ENCODE measurements at regions not wholly inside any gene's neighbourhood (a gene's known extent, or its start where the extent isn't known, plus 50 kb on each side); places are given as distances from the start of the nearest gene placed in this dataset.

DNA sequence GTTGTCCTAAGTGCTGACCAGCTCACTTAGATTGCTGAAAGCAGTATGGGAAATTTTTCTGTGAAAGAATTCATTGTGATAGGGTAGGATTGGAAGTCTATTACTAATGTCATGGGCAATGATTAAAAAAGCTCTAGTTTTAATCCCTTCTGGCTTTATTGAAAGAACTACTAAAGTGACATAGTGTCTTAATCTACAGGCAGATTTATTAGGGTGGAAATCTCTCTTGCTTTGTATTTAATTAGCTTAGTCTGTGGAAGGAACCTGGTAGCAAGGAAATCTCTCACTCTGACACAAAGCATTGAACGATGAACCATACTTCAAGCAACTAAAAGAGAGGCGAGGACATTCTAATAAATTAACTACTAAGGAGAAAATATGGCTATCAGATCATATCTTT lies 1029.2 kb upstream of the PCDH20 start:
- TF ChIP-seq, protein P1, sequence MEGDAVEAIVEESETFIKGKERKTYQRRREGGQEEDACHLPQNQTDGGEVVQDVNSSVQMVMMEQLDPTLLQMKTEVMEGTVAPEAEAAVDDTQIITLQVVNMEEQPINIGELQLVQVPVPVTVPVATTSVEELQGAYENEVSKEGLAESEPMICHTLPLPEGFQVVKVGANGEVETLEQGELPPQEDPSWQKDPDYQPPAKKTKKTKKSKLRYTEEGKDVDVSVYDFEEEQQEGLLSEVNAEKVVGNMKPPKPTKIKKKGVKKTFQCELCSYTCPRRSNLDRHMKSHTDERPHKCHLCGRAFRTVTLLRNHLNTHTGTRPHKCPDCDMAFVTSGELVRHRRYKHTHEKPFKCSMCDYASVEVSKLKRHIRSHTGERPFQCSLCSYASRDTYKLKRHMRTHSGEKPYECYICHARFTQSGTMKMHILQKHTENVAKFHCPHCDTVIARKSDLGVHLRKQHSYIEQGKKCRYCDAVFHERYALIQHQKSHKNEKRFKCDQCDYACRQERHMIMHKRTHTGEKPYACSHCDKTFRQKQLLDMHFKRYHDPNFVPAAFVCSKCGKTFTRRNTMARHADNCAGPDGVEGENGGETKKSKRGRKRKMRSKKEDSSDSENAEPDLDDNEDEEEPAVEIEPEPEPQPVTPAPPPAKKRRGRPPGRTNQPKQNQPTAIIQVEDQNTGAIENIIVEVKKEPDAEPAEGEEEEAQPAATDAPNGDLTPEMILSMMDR (IDR thresholded peaks at IDR 0.05), result no peak
- TF ChIP-seq POLR2A (IDR thresholded peaks at IDR 0.05), result no peak
